A673 (cell line): ENCODE measurements at regions not wholly inside any gene's neighbourhood (a gene's known extent, or its start where the extent isn't known, plus 50 kb on each side); places are given as distances from the start of the nearest gene placed in this dataset.

Experiments used
- CTCF ChIP-seq: fragments of 300-800, 200-600 bp; sonication (generic); conservative IDR thresholded peaks from 2 replicates; pipeline ENCODE4 v1.5.1; 2017; ENCODE audit warnings: low read depth, mild to moderate bottlenecking, antibody characterized with exemption, low read length, moderate library complexity, mixed read lengths
- EZH2 ChIP-seq: fragments of 200-600 bp; sonication (generic); IDR thresholded peaks from 2 replicates; pipeline ENCODE4 v1.6.1; 2017; ENCODE audit warnings: borderline replicate concordance, low read depth, mild to moderate bottlenecking, mixed read lengths, antibody characterized with exemption, low read length; ENCODE audit not compliant: poor library complexity, severe bottlenecking

- TF ChIP-seq CTCF (no peak), EZH2 (no peak)
Measured at GRCh38 chr1:182121787-182122186, 60.3 kb upstream of the ZNF648 start.
